ENCODE measurements at regions not wholly inside any gene's neighbourhood (a gene's known extent, or its start where the extent isn't known, plus 50 kb on each side); places are given as distances from the start of the nearest gene placed in this dataset.

- Histone ChIP-seq H3K4me1 (ENCODE audit: control insufficient read depth, insufficient read depth, low read length) (no peaks in the 10 kb centered on the region), H3K36me3 (ENCODE audit: control insufficient read depth, insufficient read depth, low read length, severe bottlenecking) (no peaks in the 10 kb centered on the region), H3K27me3 (replicated peaks; ENCODE audit: control insufficient read depth, insufficient read depth, low read length) (no peaks in the 10 kb centered on the region), H3K9ac (ENCODE audit: low read length) (no peak overlapping the region), H3K9me3 (ENCODE audit: control insufficient read depth, low read length) (no peaks in the 10 kb centered on the region), H3K4me3 (ENCODE audit: low read length) (no peak overlapping the region)
- peak; percentile 63 for DNase-seq (ENCODE audit: low read depth)
These were observed 88.1 kb upstream of the THRB start for GRCh38 chr3:24582431-24583403.

- no peak for DNase-seq (ENCODE audit: low read depth)
- Histone ChIP-seq H3K4me3 (ENCODE audit: low read length) (no peak overlapping the region), H3K9me3 (ENCODE audit: control insufficient read depth, low read length) (no peaks in the 10 kb centered on the region), H3K9ac (ENCODE audit: low read length) (no peak overlapping the region), H3K4me1 (ENCODE audit: control insufficient read depth, insufficient read depth, low read length) (peaks cover 23% of the 10 kb centered on the region), H3K27me3 (replicated peaks; ENCODE audit: control insufficient read depth, insufficient read depth, low read length) (no peaks in the 10 kb centered on the region), H3K36me3 (ENCODE audit: control insufficient read depth, insufficient read depth, low read length, severe bottlenecking) (no peaks in the 10 kb centered on the region)
These were observed 92.3 kb upstream of the THRB start for GRCh38 chr3:24586920-24587319.

DNA sequence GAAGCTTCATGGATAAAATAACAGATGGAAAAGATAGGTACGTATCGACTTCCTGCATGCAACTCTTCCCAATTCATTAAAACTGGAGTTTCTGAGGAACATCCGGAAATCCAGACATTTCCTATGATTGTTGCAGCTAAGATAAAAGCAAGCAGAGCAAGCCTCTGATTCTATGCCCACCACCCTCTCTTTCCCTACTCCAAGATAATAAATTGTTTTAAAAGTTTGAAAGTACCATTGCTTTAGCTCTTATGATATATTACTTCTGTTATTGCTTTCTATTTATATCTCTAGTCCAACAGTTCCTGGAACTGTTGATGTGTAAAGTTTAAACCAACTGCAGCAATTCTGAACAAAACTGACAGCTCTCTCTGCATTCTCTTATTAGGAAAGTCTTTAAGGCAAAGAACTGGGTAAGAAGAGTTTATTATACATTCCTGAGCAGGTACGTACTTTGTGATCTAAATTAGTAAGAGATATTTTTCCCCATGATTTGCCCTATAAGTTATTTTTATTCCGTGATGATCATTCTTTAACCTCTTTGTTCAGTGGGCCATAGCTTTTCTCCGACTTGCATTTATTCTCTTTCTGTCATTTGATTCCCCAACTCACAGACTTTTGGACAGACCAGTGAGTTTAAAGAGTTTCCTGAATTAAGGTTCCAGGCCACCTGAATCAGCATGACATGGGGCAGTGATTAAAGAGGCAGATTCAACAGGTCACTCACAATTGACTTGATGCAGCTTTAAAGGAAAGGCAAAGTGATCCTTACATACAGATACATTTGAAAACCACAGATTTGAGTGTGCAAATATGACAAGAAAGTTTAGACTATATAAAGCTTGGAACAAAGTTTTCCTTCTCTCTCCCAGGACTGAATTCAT is 94.2 kb upstream of the THRB start:
- no peak overlapping the region for H3K9ac ChIP-seq (ENCODE audit: low read length)
- no peaks in the 10 kb centered on the region for H3K27me3 ChIP-seq (replicated peaks; ENCODE audit: control insufficient read depth, insufficient read depth, low read length)
- no peak for DNase-seq (ENCODE audit: low read depth)
- H3K4me1 ChIP-seq (ENCODE audit: control insufficient read depth, insufficient read depth, low read length), result peaks cover 23% of the 10 kb centered on the region
- no peaks in the 10 kb centered on the region for H3K36me3 ChIP-seq (ENCODE audit: control insufficient read depth, insufficient read depth, low read length, severe bottlenecking)
- no peak overlapping the region for H3K4me3 ChIP-seq (ENCODE audit: low read length)
- H3K9me3 ChIP-seq (ENCODE audit: control insufficient read depth, low read length), result no peaks in the 10 kb centered on the region

- Histone ChIP-seq H3K27me3 (replicated peaks; ENCODE audit: control insufficient read depth, insufficient read depth, low read length) (no peaks in the 10 kb centered on the region), H3K9me3 (ENCODE audit: control insufficient read depth, low read length) (no peaks in the 10 kb centered on the region)
These were observed 94.8 kb upstream of the THRB start for GRCh38 chr3:24589513-24589851.

GRCh38 chr3:24589931-24590880 is 95.6 kb upstream of the THRB start:
- Histone ChIP-seq H3K9ac (ENCODE audit: low read length) (no peak overlapping the region), H3K27me3 (replicated peaks; ENCODE audit: control insufficient read depth, insufficient read depth, low read length) (no peaks in the 10 kb centered on the region), H3K4me1 (ENCODE audit: control insufficient read depth, insufficient read depth, low read length) (peaks cover 25% of the 10 kb centered on the region), H3K36me3 (ENCODE audit: control insufficient read depth, insufficient read depth, low read length, severe bottlenecking) (no peaks in the 10 kb centered on the region), H3K4me3 (ENCODE audit: low read length) (no peak overlapping the region), H3K9me3 (ENCODE audit: control insufficient read depth, low read length) (no peaks in the 10 kb centered on the region)
- no peak for DNase-seq (ENCODE audit: low read depth)

More at GRCh38 chr3:24589513-24589851, 94.8 kb upstream of the THRB start:
- Histone ChIP-seq H3K4me1 (ENCODE audit: control insufficient read depth, insufficient read depth, low read length) (peaks cover 23% of the 10 kb centered on the region), H3K4me3 (ENCODE audit: low read length) (no peak overlapping the region), H3K9ac (ENCODE audit: low read length) (no peak overlapping the region), H3K36me3 (ENCODE audit: control insufficient read depth, insufficient read depth, low read length, severe bottlenecking) (no peaks in the 10 kb centered on the region)
- no peak for DNase-seq (ENCODE audit: low read depth)

GRCh38 chr3:24591191-24591590 is 96.5 kb upstream of the THRB start:
- Histone ChIP-seq H3K4me1 (ENCODE audit: control insufficient read depth, insufficient read depth, low read length) (peaks cover 32% of the 10 kb centered on the region), H3K4me3 (ENCODE audit: low read length) (no peak overlapping the region), H3K36me3 (ENCODE audit: control insufficient read depth, insufficient read depth, low read length, severe bottlenecking) (no peaks in the 10 kb centered on the region), H3K9me3 (ENCODE audit: control insufficient read depth, low read length) (no peaks in the 10 kb centered on the region), H3K9ac (ENCODE audit: low read length) (no peak overlapping the region), H3K27me3 (replicated peaks; ENCODE audit: control insufficient read depth, insufficient read depth, low read length) (no peaks in the 10 kb centered on the region)
- no peak for DNase-seq (ENCODE audit: low read depth)

- Histone ChIP-seq H3K27me3 (replicated peaks; ENCODE audit: control insufficient read depth, insufficient read depth, low read length) (no peaks in the 10 kb centered on the region), H3K9me3 (ENCODE audit: control insufficient read depth, low read length) (no peaks in the 10 kb centered on the region), H3K4me1 (ENCODE audit: control insufficient read depth, insufficient read depth, low read length) (peaks cover 32% of the 10 kb centered on the region), H3K4me3 (ENCODE audit: low read length) (no peak overlapping the region), H3K36me3 (ENCODE audit: control insufficient read depth, insufficient read depth, low read length, severe bottlenecking) (no peaks in the 10 kb centered on the region), H3K9ac (ENCODE audit: low read length) (no peak overlapping the region)
- peak; percentile 5 for DNase-seq (ENCODE audit: low read depth)
These were observed 97.3 kb upstream of the THRB start for GRCh38 chr3:24591661-24592555.

- no peaks in the 10 kb centered on the region for H3K36me3 ChIP-seq (ENCODE audit: control insufficient read depth, insufficient read depth, low read length, severe bottlenecking)
- no peak overlapping the region for H3K9ac ChIP-seq (ENCODE audit: low read length)
- no peaks in the 10 kb centered on the region for H3K27me3 ChIP-seq (replicated peaks; ENCODE audit: control insufficient read depth, insufficient read depth, low read length)
- no peaks in the 10 kb centered on the region for H3K9me3 ChIP-seq (ENCODE audit: control insufficient read depth, low read length)
- H3K4me3 ChIP-seq (ENCODE audit: low read length), result no peak overlapping the region
- DNase-seq (ENCODE audit: low read depth), result no peak
- H3K4me1 ChIP-seq (ENCODE audit: control insufficient read depth, insufficient read depth, low read length), result peaks cover 34% of the 10 kb centered on the region
These were observed 99.5 kb upstream of the THRB start for GRCh38 chr3:24594161-24594560.

- no peak overlapping the region for H3K4me3 ChIP-seq (ENCODE audit: low read length)
- no peaks in the 10 kb centered on the region for H3K27me3 ChIP-seq (replicated peaks; ENCODE audit: control insufficient read depth, insufficient read depth, low read length)
- peak; percentile 58 for DNase-seq (ENCODE audit: low read depth)
- H3K9me3 ChIP-seq (ENCODE audit: control insufficient read depth, low read length), result no peaks in the 10 kb centered on the region
- H3K36me3 ChIP-seq (ENCODE audit: control insufficient read depth, insufficient read depth, low read length, severe bottlenecking), result no peaks in the 10 kb centered on the region
- H3K9ac ChIP-seq (ENCODE audit: low read length), result no peak overlapping the region
- peaks cover 28% of the 10 kb centered on the region for H3K4me1 ChIP-seq (ENCODE audit: control insufficient read depth, insufficient read depth, low read length)
These were observed 101.1 kb upstream of the THRB start for GRCh38 chr3:24595796-24596195.

GRCh38 chr3:24596626-24597025 is 102.0 kb upstream of the THRB start:
- peaks cover 35% of the 10 kb centered on the region for H3K4me1 ChIP-seq (ENCODE audit: control insufficient read depth, insufficient read depth, low read length)
- no peak overlapping the region for H3K9ac ChIP-seq (ENCODE audit: low read length)
- DNase-seq (ENCODE audit: low read depth), result no peak
- H3K36me3 ChIP-seq (ENCODE audit: control insufficient read depth, insufficient read depth, low read length, severe bottlenecking), result no peaks in the 10 kb centered on the region
- H3K27me3 ChIP-seq (replicated peaks; ENCODE audit: control insufficient read depth, insufficient read depth, low read length), result no peaks in the 10 kb centered on the region
- no peaks in the 10 kb centered on the region for H3K9me3 ChIP-seq (ENCODE audit: control insufficient read depth, low read length)
- H3K4me3 ChIP-seq (ENCODE audit: low read length), result no peak overlapping the region
